ENCODE measurements at regions not wholly inside any gene's neighbourhood (a gene's known extent, or its start where the extent isn't known, plus 50 kb on each side); places are given as distances from the start of the nearest gene placed in this dataset.
"Not testable (repeated sequence)": the region's sequence is repeated elsewhere in the genome, so short reads cannot be mapped to it uniquely, and the experiment has no call there.

- no peak for FAIRE-seq
These were observed 263.1 kb upstream of the HSF2 start for GRCh38 chr6:122136386-122136785.

GRCh38 chr6:122140031-122140430, 259.4 kb upstream of the HSF2 start:
- no peak for DNase-seq (ENCODE audit: insufficient read length, low spot score)

More at GRCh38 chr6:122136386-122136785, 263.1 kb upstream of the HSF2 start:
- DNase-seq (ENCODE audit: insufficient read length, low spot score) = no peak

GRCh38 chr6:122141246-122141645, 258.2 kb upstream of the HSF2 start:
- DNase-seq (ENCODE audit: insufficient read length, low spot score) = no peak
- FAIRE-seq = no peak

More at GRCh38 chr6:122140031-122140430, 259.4 kb upstream of the HSF2 start:
- FAIRE-seq = no peak

- FAIRE-seq = no peak
- no peak for DNase-seq (ENCODE audit: insufficient read length, low spot score)
These were observed 255.4 kb upstream of the HSF2 start for GRCh38 chr6:122143813-122144601.

- DNase-seq (ENCODE audit: insufficient read length, low spot score) = no peak
- FAIRE-seq = no peak
These were observed 254.2 kb upstream of the HSF2 start for GRCh38 chr6:122145246-122145645.

- no peak for DNase-seq (ENCODE audit: insufficient read length, low spot score)
- FAIRE-seq = no peak
These were observed 253.7 kb upstream of the HSF2 start for GRCh38 chr6:122145741-122146240.

- DNase-seq (ENCODE audit: insufficient read length, low spot score) (no peak), FAIRE-seq (no peak)
These were observed 252.2 kb upstream of the HSF2 start for GRCh38 chr6:122147291-122147690.

GRCh38 chr6:122151066-122151465, 248.4 kb upstream of the HSF2 start:
- FAIRE-seq (no peak), DNase-seq (ENCODE audit: insufficient read length, low spot score) (no peak)

GRCh38 chr6:122151763-122152162, 247.7 kb upstream of the HSF2 start:
- FAIRE-seq (no peak), DNase-seq (ENCODE audit: insufficient read length, low spot score) (no peak)

GRCh38 chr6:122153557-122153956, 245.9 kb upstream of the HSF2 start:
- DNase-seq (ENCODE audit: insufficient read length, low spot score) = no peak
- FAIRE-seq = no peak

- DNase-seq (ENCODE audit: insufficient read length, low spot score) (no peak), FAIRE-seq (no peak)
These were observed 245.3 kb upstream of the HSF2 start for GRCh38 chr6:122154155-122154554.

- no peak for DNase-seq (ENCODE audit: insufficient read length, low spot score)
- no peak for FAIRE-seq
These were observed 244.4 kb upstream of the HSF2 start for GRCh38 chr6:122154912-122155575.

GRCh38 chr6:122161136-122161535, 238.3 kb upstream of the HSF2 start:
- FAIRE-seq (no peak), DNase-seq (ENCODE audit: insufficient read length, low spot score) (no peak)

- FAIRE-seq (no peak), DNase-seq (ENCODE audit: insufficient read length, low spot score) (no peak)
These were observed 234.4 kb upstream of the HSF2 start for GRCh38 chr6:122165014-122165413.

GRCh38 chr6:122170274-122170673, 229.2 kb upstream of the HSF2 start:
- DNase-seq (ENCODE audit: insufficient read length, low spot score) (no peak), FAIRE-seq (no peak)

- FAIRE-seq = no peak
- no peak for DNase-seq (ENCODE audit: insufficient read length, low spot score)
These were observed 220.5 kb upstream of the HSF2 start for GRCh38 chr6:122178988-122179387.

- no peak for DNase-seq (ENCODE audit: insufficient read length, low spot score)
- FAIRE-seq = no peak
These were observed 219.3 kb upstream of the HSF2 start for GRCh38 chr6:122180132-122180531.

- no peak for DNase-seq (ENCODE audit: insufficient read length, low spot score)
- FAIRE-seq = no peak
These were observed 217.4 kb upstream of the HSF2 start for GRCh38 chr6:122182061-122182460.

GRCh38 chr6:122184401-122184827, 215.0 kb upstream of the HSF2 start:
- FAIRE-seq = no peak
- peak; percentile 17 for DNase-seq (ENCODE audit: insufficient read length, low spot score)

- not testable (repeated sequence) for FAIRE-seq; DNase-seq (ENCODE audit: insufficient read length, low spot score)
These were observed 214.0 kb upstream of the HSF2 start for GRCh38 chr6:122185458-122185857.

GRCh38 chr6:122187186-122187585, 212.3 kb upstream of the HSF2 start:
- FAIRE-seq = no peak

GRCh38 chr6:122198922-122199321, 200.5 kb upstream of the HSF2 start:
- no peak for FAIRE-seq
- no peak for DNase-seq (ENCODE audit: insufficient read length, low spot score)

More at GRCh38 chr6:122187186-122187585, 212.3 kb upstream of the HSF2 start:
- no peak for DNase-seq (ENCODE audit: insufficient read length, low spot score)
